ENCODE measurements at regions not wholly inside any gene's neighbourhood (a gene's known extent, or its start where the extent isn't known, plus 50 kb on each side); places are given as distances from the start of the nearest gene placed in this dataset.

- TF ChIP-seq CTCF (IDR thresholded peaks at IDR 0.05 in 2 of 3, conservative IDR thresholded peaks at IDR 0.05 in 1 of 3; ENCODE audit: borderline replicate concordance in 1 of 3, insufficient read depth in 1 of 3, low read depth in 2 of 3, low read length in 2 of 3) = no peak
- no peak for TF ChIP-seq POLR2A (IDR thresholded peaks at IDR 0.05; ENCODE audit: borderline replicate concordance, extremely low read depth, insufficient read depth, insufficient read length)
- no peak for TF ChIP-seq EZH2 (IDR thresholded peaks at IDR 0.05)
- TF ChIP-seq REST (IDR thresholded peaks at IDR 0.05; ENCODE audit: low read depth) = no peak
- no peak for TF ChIP-seq ZBTB33 (IDR thresholded peaks at IDR 0.05; ENCODE audit: extremely low read depth, insufficient replicate concordance, low read length)
These were observed 651.1 kb downstream of the METTL15 start for GRCh38 chr11:28759311-28759710.
